ENCODE measurements at regions not wholly inside any gene's neighbourhood (a gene's known extent, or its start where the extent isn't known, plus 50 kb on each side); places are given as distances from the start of the nearest gene placed in this dataset.
"Not testable (repeated sequence)": the region's sequence is repeated elsewhere in the genome, so short reads cannot be mapped to it uniquely, and the experiment has no call there.

GRCh38 chr2:83191316-83191715 is 1267.8 kb downstream of the SUCLG1 start:
- no peak overlapping the region for H3K27ac ChIP-seq
- TF ChIP-seq CTCF (IDR thresholded peaks at IDR 0.05) (no peak), ZFX (IDR thresholded peaks at IDR 0.05; ENCODE audit: borderline replicate concordance) (no peak)

- no peak overlapping the region for H3K27ac ChIP-seq
- TF ChIP-seq ZFX (IDR thresholded peaks at IDR 0.05; ENCODE audit: borderline replicate concordance) = no peak
- TF ChIP-seq CTCF (IDR thresholded peaks at IDR 0.05) = no peak
Observed at GRCh38 chr2:83186105-83186760, 1272.8 kb downstream of the SUCLG1 start.

GRCh38 chr2:83180862-83181530 is 1278.1 kb downstream of the SUCLG1 start:
- not testable (repeated sequence) for H3K27ac ChIP-seq

GRCh38 chr2:83176539-83176938 is 1282.5 kb downstream of the SUCLG1 start:
- no peak for TF ChIP-seq CTCF (IDR thresholded peaks at IDR 0.05)
- TF ChIP-seq ZFX (IDR thresholded peaks at IDR 0.05; ENCODE audit: borderline replicate concordance) = no peak
- H3K27ac ChIP-seq = no peak overlapping the region

- TF ChIP-seq ZFX (IDR thresholded peaks at IDR 0.05; ENCODE audit: borderline replicate concordance) (no peak), CTCF (IDR thresholded peaks at IDR 0.05) (no peak)
- no peak overlapping the region for H3K27ac ChIP-seq
Observed at GRCh38 chr2:83172841-83173240, 1286.2 kb downstream of the SUCLG1 start.

GRCh38 chr2:83168377-83168776 is 1290.7 kb downstream of the SUCLG1 start:
- no peak for TF ChIP-seq ZFX (IDR thresholded peaks at IDR 0.05; ENCODE audit: borderline replicate concordance)
- no peak for TF ChIP-seq CTCF (IDR thresholded peaks at IDR 0.05)
- no peak overlapping the region for H3K27ac ChIP-seq

- no peak overlapping the region for H3K27ac ChIP-seq
- no peak for TF ChIP-seq CTCF (IDR thresholded peaks at IDR 0.05)
- no peak for TF ChIP-seq ZFX (IDR thresholded peaks at IDR 0.05; ENCODE audit: borderline replicate concordance)
Observed at GRCh38 chr2:83162421-83162820, 1296.7 kb downstream of the SUCLG1 start.

All from 22Rv1 (cell line).